ENCODE measurements at regions not wholly inside any gene's neighbourhood (a gene's known extent, or its start where the extent isn't known, plus 50 kb on each side); places are given as distances from the start of the nearest gene placed in this dataset.

DNA sequence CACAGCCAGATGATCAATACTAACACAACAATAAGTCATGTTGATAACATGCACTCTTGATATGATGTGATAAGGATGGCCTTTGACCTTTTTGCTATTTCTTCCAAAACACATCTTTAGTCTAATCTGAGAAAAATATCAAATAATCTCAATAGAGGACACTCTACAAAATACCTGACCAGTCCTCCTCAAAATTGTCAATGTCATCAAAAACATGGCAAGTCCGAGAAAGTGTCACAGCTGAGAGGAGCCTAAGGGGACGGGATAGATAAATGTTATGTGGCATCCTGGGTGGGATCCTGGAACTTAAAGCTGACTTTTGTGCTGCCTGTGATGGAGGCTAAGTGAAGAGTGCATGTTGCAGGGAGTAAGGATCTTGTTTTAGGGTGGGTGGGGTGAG, 699.6 kb upstream of the ADAMTS16 start:
- Mint-ChIP-seq H3K4me1 (ENCODE audit: low read depth) (no peaks in the 10 kb centered on the region), H3K36me3 (ENCODE audit: low read depth) (peaks cover 15% of the 10 kb centered on the region), H3K27me3 (ENCODE audit: insufficient read depth) (peaks cover 3% of the 10 kb centered on the region; the same call in 1 of the 2 replicates), H3K9me3 (peaks cover 67% of the 10 kb centered on the region), H3K27ac (no peak overlapping the region), H3K4me3 (no peak overlapping the region)
- TF ChIP-seq CTCF (IDR thresholded peaks at IDR 0.05): no peak
- no peak for DNase-seq

DNA sequence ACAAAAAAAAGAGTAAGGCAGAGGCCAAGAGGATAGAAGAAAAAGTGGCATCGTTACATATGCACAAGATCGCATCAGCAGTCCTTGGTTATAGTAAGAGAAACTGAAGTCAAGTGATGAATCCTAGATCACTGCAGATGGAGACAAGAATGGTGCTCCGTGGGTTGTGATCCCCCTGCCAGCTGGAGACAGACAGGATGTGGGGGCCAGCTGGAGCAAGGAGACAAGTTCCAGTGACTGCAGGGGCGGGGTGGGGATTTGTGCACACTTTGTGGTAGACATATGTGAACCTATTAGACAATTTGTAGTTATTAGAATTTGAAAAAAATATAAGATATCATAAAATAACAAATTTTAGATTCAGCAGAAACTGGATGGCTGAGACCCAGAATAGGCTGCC, 697.9 kb upstream of the ADAMTS16 start:
- no peak overlapping the region for H3K27ac Mint-ChIP-seq
- H3K4me1 Mint-ChIP-seq (ENCODE audit: low read depth): no peaks in the 10 kb centered on the region
- DNase-seq: no peak
- peaks cover 3% of the 10 kb centered on the region; the same call in 1 of the 2 replicates for H3K27me3 Mint-ChIP-seq (ENCODE audit: insufficient read depth)
- no peak overlapping the region for H3K4me3 Mint-ChIP-seq
- peaks cover 15% of the 10 kb centered on the region for H3K36me3 Mint-ChIP-seq (ENCODE audit: low read depth)
- no peak for TF ChIP-seq CTCF (IDR thresholded peaks at IDR 0.05)
- peaks cover 70% of the 10 kb centered on the region for H3K9me3 Mint-ChIP-seq

- Mint-ChIP-seq H3K27me3 (ENCODE audit: insufficient read depth) (no peaks in the 10 kb centered on the region), H3K4me3 (no peak overlapping the region), H3K27ac (no peak overlapping the region), H3K36me3 (ENCODE audit: low read depth) (peaks cover 5% of the 10 kb centered on the region; the same call in 1 of the 2 replicates), H3K4me1 (ENCODE audit: low read depth) (no peaks in the 10 kb centered on the region), H3K9me3 (peaks cover 42% of the 10 kb centered on the region)
- DNase-seq: no peak
- no peak for TF ChIP-seq CTCF (IDR thresholded peaks at IDR 0.05)
Measured at GRCh38 chr5:4447657-4448056, 692.5 kb upstream of the ADAMTS16 start.

DNA sequence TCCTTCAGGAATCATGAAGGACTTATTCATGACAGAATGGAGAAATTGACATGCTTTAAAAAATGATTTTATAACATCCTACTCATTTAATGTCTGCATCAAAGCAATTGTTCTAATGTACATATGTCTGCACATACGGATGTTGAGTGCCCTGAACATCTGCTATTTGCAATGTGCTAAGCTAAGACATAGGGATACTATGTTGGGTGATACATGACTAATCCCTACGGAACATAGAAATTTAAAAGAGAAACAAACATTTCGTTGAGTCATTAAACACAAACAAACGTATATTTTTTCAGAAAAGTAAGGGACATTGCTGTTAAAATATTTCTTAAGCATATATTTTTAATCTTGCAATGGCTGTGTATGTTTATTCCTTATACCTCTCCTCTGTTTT, 686.5 kb upstream of the ADAMTS16 start:
- Mint-ChIP-seq H3K4me3 (no peak overlapping the region), H3K27ac (no peak overlapping the region), H3K27me3 (ENCODE audit: insufficient read depth) (no peaks in the 10 kb centered on the region)

GRCh38 chr5:4479426-4479825, 660.7 kb upstream of the ADAMTS16 start:
- no peak for DNase-seq
- Mint-ChIP-seq H3K36me3 (ENCODE audit: low read depth) (no peaks in the 10 kb centered on the region; the same call in 1 of the 2 replicates), H3K9me3 (peaks cover 73% of the 10 kb centered on the region), H3K27ac (no peak overlapping the region), H3K4me1 (ENCODE audit: low read depth) (no peaks in the 10 kb centered on the region), H3K4me3 (no peak overlapping the region), H3K27me3 (ENCODE audit: insufficient read depth) (no peaks in the 10 kb centered on the region)
- TF ChIP-seq CTCF (IDR thresholded peaks at IDR 0.05): no peak

More for the DNA sequence above, 686.5 kb upstream of the ADAMTS16 start:
- H3K4me1 Mint-ChIP-seq (ENCODE audit: low read depth): no peaks in the 10 kb centered on the region
- H3K9me3 Mint-ChIP-seq: peaks cover 26% of the 10 kb centered on the region
- TF ChIP-seq CTCF (IDR thresholded peaks at IDR 0.05): no peak
- no peak for DNase-seq
- H3K36me3 Mint-ChIP-seq (ENCODE audit: low read depth): no peaks in the 10 kb centered on the region
